GM19395 (cell line): ENCODE measurements at regions not wholly inside any gene's neighbourhood (a gene's known extent, or its start where the extent isn't known, plus 50 kb on each side); places are given as distances from the start of the nearest gene placed in this dataset.

Experiments
- ATAC-seq: cut with Tn5 transposase; IDR thresholded peaks from one replicate; pipeline ENCODE4 v1.9.1; 2021; ENCODE audit warnings: mild to moderate bottlenecking, moderate library complexity; ENCODE audit not compliant: unreplicated experiment

- ATAC-seq: no peak
Observed at GRCh38 chr19:28217022-28217421, 995.9 kb downstream of the UQCRFS1 start.

- no peak for ATAC-seq
Observed at GRCh38 chr19:28213470-28214082, 999.4 kb downstream of the UQCRFS1 start.

GRCh38 chr19:28210886-28211285 is 1002.1 kb downstream of the UQCRFS1 start:
- ATAC-seq: no peak

- no peak for ATAC-seq
Observed at GRCh38 chr19:28208745-28209144, 1004.2 kb downstream of the UQCRFS1 start.

GRCh38 chr19:28207244-28207643 is 1005.7 kb downstream of the UQCRFS1 start:
- ATAC-seq: no peak

- ATAC-seq: no peak
Observed at GRCh38 chr19:28201462-28201943, 1011.4 kb downstream of the UQCRFS1 start.

GRCh38 chr19:28199323-28199722 is 1013.6 kb downstream of the UQCRFS1 start:
- no peak for ATAC-seq

GRCh38 chr19:28196961-28197360 is 1016.0 kb downstream of the UQCRFS1 start:
- ATAC-seq: no peak

GRCh38 chr19:28196101-28196500 is 1016.9 kb downstream of the UQCRFS1 start:
- no peak for ATAC-seq

- ATAC-seq: no peak
Observed at GRCh38 chr19:28185646-28186045, 1027.3 kb downstream of the UQCRFS1 start.

GRCh38 chr19:28184997-28185396 is 1028.0 kb downstream of the UQCRFS1 start:
- no peak for ATAC-seq

GRCh38 chr19:28176193-28176592 is 1036.8 kb downstream of the UQCRFS1 start:
- ATAC-seq: no peak

GRCh38 chr19:28171983-28172382 is 1041.0 kb downstream of the UQCRFS1 start:
- no peak for ATAC-seq

- no peak for ATAC-seq
Observed at GRCh38 chr19:28170066-28170465, 1042.9 kb downstream of the UQCRFS1 start.

GRCh38 chr19:28169168-28169887 is 1043.6 kb downstream of the UQCRFS1 start:
- no peak for ATAC-seq

GRCh38 chr19:28168557-28168956 is 1044.4 kb downstream of the UQCRFS1 start:
- no peak for ATAC-seq

GRCh38 chr19:28166025-28166424 is 1046.9 kb downstream of the UQCRFS1 start:
- no peak for ATAC-seq

- no peak for ATAC-seq
Observed at GRCh38 chr19:28164214-28164613, 1048.7 kb downstream of the UQCRFS1 start.

GRCh38 chr19:28159065-28159464 is 1053.9 kb downstream of the UQCRFS1 start:
- no peak for ATAC-seq

GRCh38 chr19:28155265-28155664 is 1057.7 kb downstream of the UQCRFS1 start:
- no peak for ATAC-seq

GRCh38 chr19:28154077-28154476 is 1058.9 kb downstream of the UQCRFS1 start:
- ATAC-seq: no peak

GRCh38 chr19:28153123-28153522 is 1059.8 kb downstream of the UQCRFS1 start:
- no peak for ATAC-seq
